Loucy (cell line): ENCODE measurements at regions not wholly inside any gene's neighbourhood (a gene's known extent, or its start where the extent isn't known, plus 50 kb on each side); places are given as distances from the start of the nearest gene placed in this dataset.

Source experiments
- H2AFZ ChIP-seq: fragments of 200-600 bp; sonication (generic); 2 replicates; pipeline ENCODE4 v1.6.0; 2016; ENCODE audit warnings: antibody characterized with exemption, mild to moderate bottlenecking, low read length, moderate library complexity
- H3F3A ChIP-seq: fragments of 200-600 bp; 2 replicates; pipeline ENCODE4 v1.6.0; 2016; ENCODE audit warnings: antibody characterized with exemption, low read depth, mild to moderate bottlenecking
- H3K27me3 ChIP-seq: fragments of 200-600 bp; sonication (generic); 2 replicates; pipeline ENCODE4 v1.6.1; 2014; ENCODE audit warnings: low read length, mild to moderate bottlenecking; ENCODE audit not compliant: insufficient read depth, poor library complexity, severe bottlenecking
- H3K36me3 ChIP-seq: fragments of 200-600 bp; sonication (generic); 2 replicates; pipeline ENCODE4 v1.6.1; 2016; ENCODE audit warnings: low read length; ENCODE audit not compliant: insufficient read depth
- H3K4me1 ChIP-seq: fragments of 200-600 bp; sonication (generic); 2 replicates; pipeline ENCODE4 v1.5.1; 2014; ENCODE audit warnings: low read length, mild to moderate bottlenecking; ENCODE audit not compliant: insufficient read depth, poor library complexity, severe bottlenecking
- H3K4me2 ChIP-seq: fragments of 200-600 bp; sonication (generic); 2 replicates; pipeline ENCODE4 v1.6.0; 2014; ENCODE audit warnings: antibody characterized with exemption, low read length, low read depth, mild to moderate bottlenecking; ENCODE audit not compliant: poor library complexity, severe bottlenecking
- H3K4me3 ChIP-seq: fragments of 200-600 bp; sonication (generic); 2 replicates; pipeline ENCODE4 v1.5.1; 2014; ENCODE audit warnings: low read length, mild to moderate bottlenecking, mixed read lengths; ENCODE audit not compliant: poor library complexity, severe bottlenecking
- H3K79me2 ChIP-seq: fragments of 200-600 bp; sonication (generic); 2 replicates; pipeline ENCODE4 v1.6.1; 2014; ENCODE audit warnings: low read length; ENCODE audit not compliant: insufficient read depth
- H3K9ac ChIP-seq: fragments of 200-600 bp; sonication (generic); 2 replicates; pipeline ENCODE4 v1.6.0; 2014; ENCODE audit warnings: mild to moderate bottlenecking, low read depth, low read length, moderate library complexity; ENCODE audit not compliant: poor library complexity, severe bottlenecking
- H3K9me2 ChIP-seq: fragments of 200-600 bp; sonication (generic); replicated peaks from 2 replicates; pipeline ENCODE4 v1.6.1; 2016; ENCODE audit warnings: low read depth, low read length, mixed read lengths
- H3K9me3 ChIP-seq: fragments of 200-600 bp; sonication (generic); 2 replicates; pipeline ENCODE4 v1.6.1; 2014; ENCODE audit warnings: mild to moderate bottlenecking, antibody characterized with exemption, low read length, low read depth; ENCODE audit not compliant: insufficient read depth
- H4K20me1 ChIP-seq: fragments of 200-600 bp; sonication (generic); 2 replicates; pipeline ENCODE4 v1.6.0; 2014; ENCODE audit warnings: antibody characterized with exemption, low read length, mild to moderate bottlenecking; ENCODE audit not compliant: insufficient read depth, poor library complexity, severe bottlenecking
- CTCF ChIP-seq: fragments of 200-600 bp; sonication (generic); conservative IDR thresholded peaks from 2 replicates; pipeline ENCODE4 v1.5.1; 2014; ENCODE audit warnings: mild to moderate bottlenecking, antibody characterized with exemption, low read length
- EZH2phosphoT487 ChIP-seq: fragments of 200-600 bp; IDR thresholded peaks from 2 replicates; pipeline ENCODE4 v1.6.1; 2018; ENCODE audit warnings: antibody characterized with exemption, mild to moderate bottlenecking, moderate library complexity, borderline replicate concordance

GRCh38 chr10:4676566-4676965 is 149.4 kb upstream of the AKR1E2 start:
- H3K4me2 ChIP-seq = no peak overlapping the region
- H3K4me1 ChIP-seq = no peaks in the 10 kb centered on the region
- no peaks in the 10 kb centered on the region for H3K9me2 ChIP-seq
- H3F3A ChIP-seq = no peaks in the 10 kb centered on the region
- H3K4me3 ChIP-seq = no peak overlapping the region
- H3K9me3 ChIP-seq = no peaks in the 10 kb centered on the region
- H3K36me3 ChIP-seq = no peaks in the 10 kb centered on the region
- no peaks in the 10 kb centered on the region for H3K79me2 ChIP-seq
- no peak overlapping the region for H2AFZ ChIP-seq
- no peak overlapping the region for H3K9ac ChIP-seq
- no peaks in the 10 kb centered on the region for H3K27me3 ChIP-seq
- H4K20me1 ChIP-seq = no peaks in the 10 kb centered on the region
- no peak for TF ChIP-seq CTCF
- no peak for TF ChIP-seq EZH2phosphoT487

GRCh38 chr10:4675808-4676207 is 150.2 kb upstream of the AKR1E2 start:
- Histone ChIP-seq H3K9me3 (no peaks in the 10 kb centered on the region), H4K20me1 (no peaks in the 10 kb centered on the region), H3F3A (no peaks in the 10 kb centered on the region), H3K4me1 (no peaks in the 10 kb centered on the region), H3K4me3 (no peak overlapping the region), H3K36me3 (no peaks in the 10 kb centered on the region), H3K27me3 (no peaks in the 10 kb centered on the region), H3K4me2 (no peak overlapping the region), H2AFZ (no peak overlapping the region), H3K9me2 (no peaks in the 10 kb centered on the region), H3K79me2 (no peaks in the 10 kb centered on the region), H3K9ac (no peak overlapping the region)
- TF ChIP-seq EZH2phosphoT487 = no peak
- TF ChIP-seq CTCF = no peak

- Histone ChIP-seq H4K20me1 (no peaks in the 10 kb centered on the region), H3F3A (no peaks in the 10 kb centered on the region), H2AFZ (no peak overlapping the region), H3K27me3 (no peaks in the 10 kb centered on the region), H3K79me2 (no peaks in the 10 kb centered on the region), H3K9me3 (no peaks in the 10 kb centered on the region), H3K4me2 (no peak overlapping the region), H3K9me2 (no peaks in the 10 kb centered on the region), H3K36me3 (no peaks in the 10 kb centered on the region), H3K9ac (no peak overlapping the region), H3K4me1 (no peaks in the 10 kb centered on the region), H3K4me3 (no peak overlapping the region)
- TF ChIP-seq EZH2phosphoT487 (no peak), CTCF (no peak)
These were observed 152.5 kb upstream of the AKR1E2 start for GRCh38 chr10:4673279-4674040.
